MM.1S (cell line): ENCODE measurements at regions not wholly inside any gene's neighbourhood (a gene's known extent, or its start where the extent isn't known, plus 50 kb on each side); places are given as distances from the start of the nearest gene placed in this dataset.

Experiments
- EZH2 ChIP-seq: fragments of 300-600 bp; sonication (generic); optimal IDR thresholded peaks from 2 replicates; pipeline ENCODE3; 2017; ENCODE audit warnings: low read depth, mild to moderate bottlenecking, antibody characterized with exemption, low read length, mixed read lengths
- EZH2phosphoT487 ChIP-seq: fragments of 300-600 bp; sonication (generic); IDR thresholded peaks from 2 replicates; pipeline ENCODE4 v1.6.1; 2018; ENCODE audit warnings: antibody characterized with exemption, low read length
- TF ChIP-seq, protein P1 (sequence below): fragments of 300-600 bp; sonication (generic); IDR thresholded peaks from 2 replicates; pipeline ENCODE4 v1.5.1; 2016; ENCODE audit warnings: antibody characterized with exemption, low read length, mixed read lengths

DNA sequence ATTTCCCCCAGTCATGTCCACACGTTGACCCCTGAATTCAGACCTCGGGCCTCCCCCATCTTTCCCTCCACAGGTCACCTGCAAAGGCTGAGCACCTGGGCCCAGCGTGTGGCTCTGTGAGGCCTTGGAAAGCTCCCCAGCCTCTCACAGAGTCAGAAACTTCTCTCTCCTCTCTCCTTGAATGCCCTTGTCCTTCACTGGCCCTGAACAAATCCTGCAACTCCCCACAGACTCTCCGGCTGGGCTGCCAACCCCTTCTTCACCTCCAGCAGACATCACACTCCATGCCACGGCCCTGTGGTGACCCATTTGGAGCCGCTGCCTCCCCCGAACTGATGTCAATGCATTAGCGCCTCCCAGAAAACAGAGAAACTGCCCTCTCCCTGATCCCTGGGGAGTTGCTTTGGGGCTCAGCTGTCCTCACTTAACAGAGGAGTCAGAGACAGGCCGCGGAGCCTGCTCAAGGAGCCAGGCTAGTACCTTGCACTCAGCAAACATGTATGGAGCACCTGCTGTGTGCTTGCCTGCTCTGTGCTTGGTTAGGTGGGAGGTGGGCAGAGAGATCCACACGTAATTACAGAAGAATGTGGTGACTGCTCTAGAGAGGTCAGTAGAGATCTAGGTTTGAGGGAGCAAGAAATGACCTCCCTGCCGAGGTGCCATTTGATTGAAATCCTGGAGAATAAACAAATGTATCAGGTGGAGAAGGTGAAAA lies 99.2 kb upstream of the PWP1 start:
- TF ChIP-seq EZH2 (no peak), EZH2phosphoT487 (no peak)
- TF ChIP-seq, protein P1, sequence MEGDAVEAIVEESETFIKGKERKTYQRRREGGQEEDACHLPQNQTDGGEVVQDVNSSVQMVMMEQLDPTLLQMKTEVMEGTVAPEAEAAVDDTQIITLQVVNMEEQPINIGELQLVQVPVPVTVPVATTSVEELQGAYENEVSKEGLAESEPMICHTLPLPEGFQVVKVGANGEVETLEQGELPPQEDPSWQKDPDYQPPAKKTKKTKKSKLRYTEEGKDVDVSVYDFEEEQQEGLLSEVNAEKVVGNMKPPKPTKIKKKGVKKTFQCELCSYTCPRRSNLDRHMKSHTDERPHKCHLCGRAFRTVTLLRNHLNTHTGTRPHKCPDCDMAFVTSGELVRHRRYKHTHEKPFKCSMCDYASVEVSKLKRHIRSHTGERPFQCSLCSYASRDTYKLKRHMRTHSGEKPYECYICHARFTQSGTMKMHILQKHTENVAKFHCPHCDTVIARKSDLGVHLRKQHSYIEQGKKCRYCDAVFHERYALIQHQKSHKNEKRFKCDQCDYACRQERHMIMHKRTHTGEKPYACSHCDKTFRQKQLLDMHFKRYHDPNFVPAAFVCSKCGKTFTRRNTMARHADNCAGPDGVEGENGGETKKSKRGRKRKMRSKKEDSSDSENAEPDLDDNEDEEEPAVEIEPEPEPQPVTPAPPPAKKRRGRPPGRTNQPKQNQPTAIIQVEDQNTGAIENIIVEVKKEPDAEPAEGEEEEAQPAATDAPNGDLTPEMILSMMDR, result no peak
